ENCODE measurements at regions not wholly inside any gene's neighbourhood (a gene's known extent, or its start where the extent isn't known, plus 50 kb on each side); places are given as distances from the start of the nearest gene placed in this dataset.

DNA sequence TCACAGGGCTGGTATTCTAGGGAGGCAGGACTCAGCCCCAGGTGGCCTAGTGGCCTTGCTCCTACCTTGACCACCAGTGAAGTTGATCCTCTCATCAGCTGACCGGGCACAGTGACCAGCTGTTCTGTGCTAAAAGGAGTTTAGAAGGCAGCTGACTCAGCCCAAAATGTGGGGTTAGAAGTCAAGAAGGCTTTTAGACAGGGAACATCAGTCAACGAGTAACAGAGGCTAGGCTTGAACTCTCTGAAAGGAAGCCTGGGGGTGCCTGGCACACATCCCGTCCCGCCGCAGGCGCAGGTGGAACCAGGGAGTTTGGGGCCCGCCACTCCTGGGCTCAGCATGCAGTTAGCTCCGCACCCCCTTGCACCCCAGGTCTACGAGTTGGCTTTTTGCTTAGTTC, 114.9 kb upstream of the SLC45A1 start:
- no peak for DNase-seq (ENCODE audit: low read depth in 2 of 2)

DNA sequence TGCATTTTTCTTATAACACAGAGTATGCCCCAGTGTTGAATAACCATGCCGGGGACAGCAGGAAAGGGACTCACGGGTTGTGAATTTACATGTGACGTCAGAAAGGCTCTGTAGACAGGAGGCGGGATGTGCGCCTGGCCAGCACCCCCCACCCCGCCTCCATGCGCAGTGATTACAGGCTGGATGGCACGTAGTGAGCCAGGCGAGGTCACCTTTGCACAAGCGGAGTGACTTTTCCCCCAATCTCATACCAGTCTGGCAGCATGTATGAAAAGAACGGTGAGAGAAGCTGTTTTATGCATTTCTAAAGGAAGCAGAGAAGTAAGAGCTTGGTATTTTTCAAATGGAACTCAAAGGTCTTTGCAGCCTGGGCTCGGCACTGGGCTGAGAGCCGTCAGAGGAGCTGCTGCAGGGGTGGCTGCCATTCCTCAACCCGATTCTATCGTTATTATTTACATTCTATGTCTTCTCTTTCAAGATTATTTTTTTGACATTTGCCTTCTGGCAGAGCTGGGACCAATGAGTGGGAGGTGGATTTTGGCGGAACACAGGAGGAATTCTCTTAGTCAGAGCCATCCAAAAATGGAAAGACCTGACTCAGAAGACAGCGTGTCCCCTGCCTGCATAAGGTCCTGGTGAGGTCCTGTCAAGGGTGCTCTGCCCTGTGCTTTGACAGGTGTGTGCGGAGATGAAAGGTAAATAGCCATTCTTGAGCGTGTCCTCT, 115.6 kb upstream of the SLC45A1 start:
- no peak for DNase-seq (ENCODE audit: low read depth in 2 of 2)

DNA sequence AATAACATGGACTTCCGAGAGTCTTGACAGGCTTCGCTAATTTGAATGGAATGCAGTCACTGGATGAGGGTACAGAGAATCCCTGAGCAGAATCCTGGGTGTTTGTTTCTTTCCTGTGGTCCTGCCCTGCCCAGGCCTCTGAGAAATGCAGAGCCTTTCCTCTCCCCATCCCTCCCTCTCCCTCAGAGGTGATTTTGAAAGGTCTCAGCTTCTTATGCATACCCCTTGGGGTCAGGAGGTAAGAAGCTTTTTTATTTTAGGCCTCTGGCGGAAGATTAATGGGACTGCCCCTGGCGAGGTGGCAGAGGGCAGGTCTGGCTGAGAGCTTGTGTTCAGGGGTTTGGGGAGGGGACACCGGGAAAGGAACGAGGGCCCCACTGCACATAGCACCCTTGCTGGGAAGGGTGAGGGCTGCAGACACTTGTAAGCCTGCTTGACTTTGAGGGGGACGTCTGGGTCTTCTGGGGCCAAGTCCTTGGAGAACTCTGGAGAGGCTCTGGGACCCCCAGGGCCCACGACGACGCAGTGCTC, 116.5 kb upstream of the SLC45A1 start:
- DNase-seq (ENCODE audit: low read depth in 2 of 2), result no peak

DNA sequence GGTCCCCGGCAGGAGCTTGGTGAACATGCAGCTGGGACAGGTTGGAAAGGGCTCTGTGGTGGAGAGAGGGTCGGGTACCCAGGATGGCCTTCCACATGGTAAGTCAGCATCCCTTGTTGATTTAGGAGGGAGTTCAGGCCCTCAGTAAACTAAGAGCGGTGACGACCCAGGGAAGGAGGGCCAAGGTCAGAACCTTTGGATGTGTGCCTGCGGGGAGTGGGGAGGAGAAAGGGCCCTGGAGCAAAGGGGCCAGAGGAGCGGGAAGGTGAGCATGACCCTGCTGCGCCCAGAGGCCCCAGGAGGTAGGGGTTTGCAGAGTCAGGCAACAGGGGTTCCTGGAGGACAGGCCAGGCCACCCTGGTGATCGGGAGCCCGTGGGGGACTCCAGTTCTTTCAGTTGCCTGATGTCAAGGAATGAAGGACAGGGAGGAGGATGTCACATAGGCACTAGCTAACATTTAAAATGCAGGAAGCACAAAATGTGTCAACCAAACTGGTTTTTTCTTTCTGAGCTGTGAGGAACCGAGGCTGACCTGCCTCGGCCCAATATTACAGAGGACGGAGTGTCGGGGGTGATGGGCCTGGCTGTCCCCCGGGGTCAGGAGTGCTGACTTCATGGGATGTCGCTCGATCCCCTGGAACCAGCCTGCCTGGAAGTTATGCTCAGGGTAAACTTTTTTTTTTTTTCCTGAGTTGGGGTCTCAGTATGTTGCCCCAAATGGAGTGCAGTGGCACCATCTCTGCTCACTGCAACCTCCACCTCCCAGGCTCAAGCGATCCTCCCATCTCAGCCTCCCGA, 117.4 kb upstream of the SLC45A1 start:
- no peak for DNase-seq (ENCODE audit: low read depth in 2 of 2)

DNA sequence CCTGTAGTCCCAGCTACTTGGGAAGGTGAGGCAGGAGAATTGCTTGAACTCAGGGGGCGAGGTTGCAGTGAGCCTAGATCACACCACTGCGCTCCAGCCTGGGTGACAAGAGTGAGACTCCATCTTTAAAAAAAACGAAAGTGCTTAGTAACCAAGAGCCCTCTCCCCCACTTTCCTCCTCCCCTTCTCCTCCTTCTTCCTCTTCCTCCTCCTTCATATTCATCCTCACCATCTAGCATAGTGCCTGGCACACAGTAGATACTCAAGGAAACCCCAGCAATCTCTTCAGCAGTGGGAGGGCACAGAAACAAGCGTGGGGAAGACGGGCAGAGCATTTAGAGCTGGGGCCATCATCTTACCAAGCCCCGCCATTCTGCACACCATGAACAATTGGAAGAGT, 119.4 kb upstream of the SLC45A1 start:
- no peak for DNase-seq (ENCODE audit: low read depth in 2 of 2)

DNA sequence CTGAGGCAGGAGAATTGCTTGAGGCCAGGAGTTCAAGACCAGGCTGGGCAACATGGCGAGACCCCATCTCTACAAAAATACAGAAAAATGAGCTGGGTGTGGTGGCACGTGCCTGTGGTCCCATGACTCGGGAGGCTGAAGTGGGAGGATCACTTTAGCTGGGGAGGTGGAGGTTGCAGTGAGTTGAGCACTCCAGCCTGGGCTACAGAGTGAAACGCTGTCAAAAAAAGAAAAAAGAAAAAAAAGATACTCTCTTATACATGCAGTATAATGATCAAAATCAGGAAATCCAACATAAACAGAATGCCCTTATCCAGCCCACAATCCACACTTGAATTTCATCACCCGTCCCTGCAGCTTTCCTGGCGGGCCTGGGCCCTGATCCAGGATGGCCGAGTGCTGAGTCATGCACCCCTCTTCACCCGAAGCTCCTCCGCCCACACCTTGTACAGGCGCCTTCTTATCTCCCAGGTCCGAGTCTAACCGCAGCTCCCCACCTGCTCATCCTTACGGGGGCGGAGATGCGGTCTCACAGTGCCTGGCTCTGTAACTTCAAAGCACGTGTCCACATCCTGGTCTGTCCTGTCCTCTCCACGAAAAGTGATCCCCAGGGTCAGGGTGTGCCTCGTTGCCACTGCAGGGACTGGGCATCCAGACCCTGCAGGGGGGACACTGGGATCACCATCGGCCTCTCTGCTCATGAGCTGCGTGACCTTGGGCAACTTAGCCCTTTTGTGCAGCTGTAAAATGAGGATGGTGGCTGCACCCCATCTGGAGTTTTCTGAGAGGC, 120.2 kb upstream of the SLC45A1 start:
- DNase-seq (ENCODE audit: low read depth in 2 of 2), result no peak

DNA sequence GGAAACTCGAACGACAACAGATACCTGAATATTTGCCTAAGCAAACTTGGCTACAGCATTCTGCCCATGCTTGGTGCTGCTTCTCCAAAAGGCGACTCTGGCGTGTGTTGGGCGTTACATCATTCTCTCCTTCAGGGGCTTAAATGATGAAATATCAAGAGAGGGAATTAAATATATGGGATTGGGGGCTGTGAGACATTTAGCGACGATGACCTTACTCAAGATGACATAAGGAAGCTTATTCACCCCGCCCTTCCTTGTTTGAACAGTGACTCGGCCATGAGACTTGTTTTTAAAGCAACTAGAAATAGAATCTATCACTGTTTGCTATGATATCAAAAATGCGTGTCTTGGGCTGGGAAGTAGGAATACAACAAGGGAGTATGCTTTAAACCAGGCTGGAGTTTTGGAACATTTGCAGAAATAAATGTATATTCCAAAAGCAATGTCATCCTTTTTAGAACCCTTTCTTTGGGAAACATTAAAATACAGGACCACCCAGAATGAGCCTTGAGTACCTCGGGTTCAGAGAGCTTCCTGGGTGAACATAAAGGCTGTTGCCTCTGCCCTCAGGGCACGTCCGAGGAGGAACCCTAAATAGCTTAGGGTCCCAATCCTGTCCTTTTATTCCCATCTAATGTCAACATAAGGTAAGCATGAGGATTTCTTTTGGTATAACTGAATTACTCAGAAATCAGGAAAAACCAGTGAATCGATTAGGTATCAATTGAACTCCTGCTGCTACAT, 123.3 kb upstream of the SLC45A1 start:
- DNase-seq (ENCODE audit: low read depth in 2 of 2), result no peak

DNA sequence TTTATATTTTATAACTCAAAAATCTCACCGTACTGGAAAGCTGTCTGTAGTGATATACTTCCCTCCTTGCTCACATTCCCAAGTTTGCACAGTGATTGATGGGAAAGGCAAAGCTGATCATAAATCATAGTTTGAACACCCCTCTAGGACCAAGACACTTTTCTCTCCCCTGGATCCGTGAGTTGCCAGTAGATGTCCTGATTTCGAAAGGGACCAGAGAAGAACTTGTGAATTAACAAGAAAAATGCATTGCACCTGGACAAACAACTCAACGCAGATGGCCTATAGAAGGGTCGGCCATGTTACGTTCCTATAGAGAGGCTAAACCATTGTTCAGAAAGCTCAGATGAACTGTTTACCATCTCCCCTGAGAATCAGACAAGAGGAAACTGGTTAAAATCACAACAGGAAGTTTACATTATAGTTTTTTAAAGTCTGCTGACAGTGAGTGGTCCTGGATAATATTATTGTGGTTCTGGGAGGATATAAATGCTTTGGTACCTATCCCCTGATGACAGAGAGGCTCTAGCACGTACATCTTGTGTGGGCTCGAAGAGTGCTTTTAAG, 124.0 kb upstream of the SLC45A1 start:
- DNase-seq (ENCODE audit: low read depth in 2 of 2), result no peak

DNA sequence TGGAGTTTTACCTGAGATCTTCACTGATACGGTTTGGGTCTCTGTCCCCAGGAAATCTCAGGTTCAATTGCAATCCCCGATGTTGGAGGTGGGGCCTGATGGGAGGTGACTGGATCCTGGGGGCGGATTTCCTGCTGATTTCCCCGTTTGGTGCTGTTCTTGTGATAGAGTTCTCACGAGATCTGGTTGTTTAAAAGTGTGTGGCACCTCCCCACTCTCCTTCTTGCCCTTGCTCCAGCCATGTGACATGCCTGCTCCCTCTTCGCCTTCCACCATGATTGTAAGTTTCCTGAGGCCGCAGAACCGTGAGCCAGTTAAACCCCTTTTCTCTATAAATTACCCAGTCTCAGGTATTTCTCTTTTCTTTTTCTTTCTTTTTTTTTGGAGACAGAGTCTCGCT, 126.4 kb upstream of the SLC45A1 start:
- no peak for DNase-seq (ENCODE audit: low read depth in 2 of 2)

DNA sequence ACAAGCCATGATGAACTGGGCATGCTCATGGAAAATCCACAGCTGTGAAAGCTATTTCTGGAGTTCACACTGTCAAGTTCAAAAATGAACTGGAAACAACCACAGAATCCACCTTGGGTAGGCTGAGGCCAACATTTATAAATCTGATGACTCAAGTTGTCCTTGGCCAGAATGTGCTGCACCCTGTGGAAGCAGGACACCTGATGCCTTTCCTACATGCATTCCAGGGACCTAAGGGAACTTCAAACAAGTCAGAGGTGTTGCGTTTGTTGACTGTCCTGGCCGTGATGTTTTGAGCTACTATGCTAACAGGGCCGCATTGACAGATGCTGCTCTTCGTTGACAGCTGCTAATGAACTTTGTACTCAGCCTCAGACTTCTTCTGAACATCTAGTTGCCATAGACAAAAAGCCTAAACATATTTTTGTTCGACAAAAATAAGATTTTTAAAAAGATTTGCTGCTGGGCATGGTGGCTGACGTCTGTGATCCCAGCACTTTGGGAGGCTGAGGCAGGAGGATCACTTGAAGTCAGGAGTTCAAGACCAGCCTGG, 127.9 kb upstream of the SLC45A1 start:
- DNase-seq (ENCODE audit: low read depth in 2 of 2), result no peak

DNA sequence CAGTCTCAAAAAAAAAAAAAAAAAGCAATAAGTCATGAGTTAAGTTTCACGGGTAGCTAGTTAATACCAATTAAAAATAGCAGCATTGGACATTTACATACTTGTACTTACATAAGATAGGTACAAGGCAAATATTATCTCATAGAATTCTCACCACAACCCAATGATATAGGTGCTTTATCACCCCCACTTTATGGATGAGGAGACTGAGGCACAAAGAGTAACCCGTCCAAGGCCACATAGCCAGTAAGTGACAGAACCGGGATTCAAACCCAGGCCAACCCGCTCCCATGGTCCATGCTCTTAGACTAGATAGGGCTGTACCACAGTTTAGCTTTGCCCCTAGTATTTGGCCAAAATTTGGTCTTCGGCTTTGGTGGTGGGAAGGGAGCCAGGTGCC, 132.5 kb upstream of the SLC45A1 start:
- no peak for DNase-seq (ENCODE audit: low read depth in 2 of 2)

DNA sequence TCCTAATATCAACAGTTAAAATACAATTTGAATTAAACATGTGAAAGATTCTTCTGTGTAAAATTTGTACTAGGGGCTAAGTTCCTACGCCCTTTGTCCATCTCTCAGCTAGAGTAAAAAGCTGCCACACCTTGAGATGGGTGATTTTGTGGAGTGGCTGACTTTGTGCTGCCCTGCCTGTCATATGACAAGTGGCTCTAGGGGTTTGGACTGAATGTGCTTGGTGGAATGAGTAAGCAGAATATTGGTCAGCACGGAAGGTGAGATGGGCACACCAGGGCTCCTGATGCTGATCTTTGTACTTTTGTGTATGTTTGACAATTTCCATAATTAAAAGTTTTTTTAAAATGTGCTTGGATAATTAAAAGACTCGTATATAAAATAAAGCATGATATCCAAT, 133.6 kb upstream of the SLC45A1 start:
- no peak for DNase-seq (ENCODE audit: low read depth in 2 of 2)

DNA sequence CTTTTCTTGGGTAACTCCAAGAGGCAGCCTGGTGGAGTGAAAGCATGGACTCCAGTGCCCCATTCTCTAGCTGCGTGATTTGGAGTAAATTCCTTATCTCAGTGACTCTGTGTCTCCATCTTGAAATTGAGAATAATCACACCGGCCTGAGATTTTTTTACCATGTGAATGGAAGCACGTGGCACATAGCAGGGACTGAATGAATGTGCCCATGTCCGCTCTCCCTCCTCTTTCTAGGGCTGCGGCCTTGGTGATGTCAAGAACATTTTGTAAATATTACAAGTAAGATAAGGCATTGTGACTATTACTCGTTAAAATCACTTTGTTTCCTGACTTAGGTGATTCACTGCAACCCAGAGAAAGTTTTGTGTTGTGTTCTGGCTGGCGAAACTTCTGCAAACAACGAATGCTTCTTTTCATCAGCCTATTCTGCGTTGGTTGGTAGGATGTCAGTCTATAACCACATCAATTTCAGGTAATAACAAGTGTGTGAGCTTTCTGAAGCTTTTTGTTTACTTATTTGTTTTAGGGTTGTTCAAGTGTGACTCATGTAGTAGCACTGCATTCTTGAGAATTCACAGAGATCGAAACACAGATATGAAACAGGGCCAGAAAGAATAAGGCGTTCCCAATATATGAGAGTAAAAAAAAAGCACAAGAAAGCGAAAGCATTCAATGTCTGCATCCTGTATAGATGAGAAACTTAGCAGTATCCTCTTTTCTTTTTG, 135.7 kb upstream of the SLC45A1 start:
- no peak for DNase-seq (ENCODE audit: low read depth in 2 of 2)

DNA sequence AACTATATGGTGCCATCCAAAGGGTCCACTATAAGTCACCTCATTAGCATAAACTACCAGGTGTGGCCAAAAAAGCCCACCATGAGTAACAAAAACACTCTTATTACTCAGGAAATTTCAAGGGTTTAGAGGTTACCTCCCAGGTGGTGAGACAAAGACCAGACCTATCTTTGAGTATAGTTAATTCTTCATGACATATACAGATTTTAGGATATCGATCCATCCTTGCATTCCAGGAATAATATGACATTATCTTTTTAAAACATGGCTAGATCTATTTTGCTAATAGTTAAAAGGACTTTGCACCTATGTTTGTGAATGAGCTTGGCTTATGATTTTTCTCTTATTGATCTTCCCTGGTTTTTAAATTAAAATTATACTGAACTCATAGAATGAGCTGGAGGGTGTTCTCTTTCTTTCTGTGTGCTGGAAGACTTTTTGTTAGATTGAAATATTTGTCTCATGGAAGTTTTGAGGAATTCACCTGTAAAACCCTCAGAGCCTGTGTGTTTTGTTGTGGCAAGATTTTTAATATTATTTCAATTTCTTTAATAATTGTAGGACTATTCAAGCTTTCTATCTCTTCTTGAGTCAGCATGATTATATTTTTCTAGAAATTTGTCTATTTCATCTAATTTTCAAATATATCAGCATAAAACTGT, 138.7 kb upstream of the SLC45A1 start:
- DNase-seq (ENCODE audit: low read depth in 2 of 2), result no peak

DNA sequence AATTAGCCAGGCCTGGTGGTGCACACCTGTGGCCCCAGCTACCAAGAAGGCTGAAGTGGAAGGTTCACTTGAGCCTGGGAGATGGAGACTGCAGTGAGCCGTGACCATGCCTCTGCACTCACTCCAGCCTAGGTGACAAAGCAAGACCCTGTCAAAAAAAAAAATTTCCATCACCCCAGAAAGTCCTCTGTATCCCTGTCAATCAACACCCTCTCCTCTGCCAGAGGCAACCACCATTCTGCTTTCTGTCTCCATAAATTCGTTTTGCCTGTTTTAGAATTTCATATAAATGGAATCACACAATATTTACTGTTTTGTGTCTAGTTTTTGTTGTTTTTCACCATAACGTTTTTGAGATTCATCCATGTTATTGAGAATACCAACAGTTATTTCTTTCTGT, 141.6 kb upstream of the SLC45A1 start:
- no peak for DNase-seq (ENCODE audit: low read depth in 2 of 2)

DNA sequence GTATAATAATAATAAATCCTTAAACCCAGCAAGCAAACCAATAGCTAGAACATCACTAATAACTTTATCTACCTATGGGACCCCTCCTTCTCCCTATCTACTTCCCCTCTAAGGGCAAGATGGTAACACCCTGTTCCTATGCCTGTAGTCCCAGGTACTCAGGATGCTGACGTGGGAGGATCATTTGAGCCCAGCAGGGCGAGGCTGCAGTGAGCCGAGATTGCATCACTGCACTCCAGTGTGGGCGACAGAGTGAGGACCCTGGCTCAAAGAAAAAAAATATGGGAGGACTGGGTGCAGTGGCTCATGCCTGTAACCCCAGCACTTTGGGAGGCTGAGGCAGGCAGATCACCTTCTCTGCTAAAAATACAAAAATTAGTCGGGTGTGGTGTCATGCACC, 143.1 kb upstream of the SLC45A1 start:
- no peak for DNase-seq (ENCODE audit: low read depth in 2 of 2)

DNA sequence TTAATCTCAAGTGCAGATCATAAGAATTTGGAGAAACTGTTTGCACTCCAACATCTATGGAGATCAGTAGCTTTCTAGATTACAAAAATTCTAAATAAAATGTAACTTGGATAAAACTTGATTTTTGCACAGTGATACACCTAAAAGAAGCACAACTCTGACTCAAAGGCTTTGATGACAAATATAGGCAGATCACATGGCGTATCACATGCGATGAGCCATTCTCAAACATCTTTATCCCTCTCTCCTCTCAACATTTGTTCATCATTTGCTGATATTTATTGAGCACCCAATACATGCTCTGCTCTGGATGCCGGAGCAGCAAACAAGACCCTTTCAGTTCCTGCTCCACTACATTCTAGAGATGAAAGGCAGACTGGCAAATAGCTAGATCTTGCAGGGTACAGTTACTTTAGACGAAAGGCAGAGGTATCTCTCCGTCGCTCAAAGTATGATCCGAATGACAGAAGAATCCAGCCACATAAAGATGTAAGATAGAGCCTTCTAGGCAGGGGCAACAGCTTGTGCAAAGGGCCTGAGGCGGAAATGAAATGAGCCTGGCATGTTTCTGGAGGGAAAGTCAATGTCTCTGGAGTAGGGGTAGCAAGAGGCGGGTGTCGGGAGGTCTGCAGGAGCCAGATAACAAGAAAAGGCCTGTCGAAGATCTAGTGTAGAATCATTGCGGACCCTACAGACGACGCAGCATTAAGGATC, 145.8 kb upstream of the ERRFI1 start:
- DNase-seq (ENCODE audit: low read depth in 2 of 2), result no peak

DNA sequence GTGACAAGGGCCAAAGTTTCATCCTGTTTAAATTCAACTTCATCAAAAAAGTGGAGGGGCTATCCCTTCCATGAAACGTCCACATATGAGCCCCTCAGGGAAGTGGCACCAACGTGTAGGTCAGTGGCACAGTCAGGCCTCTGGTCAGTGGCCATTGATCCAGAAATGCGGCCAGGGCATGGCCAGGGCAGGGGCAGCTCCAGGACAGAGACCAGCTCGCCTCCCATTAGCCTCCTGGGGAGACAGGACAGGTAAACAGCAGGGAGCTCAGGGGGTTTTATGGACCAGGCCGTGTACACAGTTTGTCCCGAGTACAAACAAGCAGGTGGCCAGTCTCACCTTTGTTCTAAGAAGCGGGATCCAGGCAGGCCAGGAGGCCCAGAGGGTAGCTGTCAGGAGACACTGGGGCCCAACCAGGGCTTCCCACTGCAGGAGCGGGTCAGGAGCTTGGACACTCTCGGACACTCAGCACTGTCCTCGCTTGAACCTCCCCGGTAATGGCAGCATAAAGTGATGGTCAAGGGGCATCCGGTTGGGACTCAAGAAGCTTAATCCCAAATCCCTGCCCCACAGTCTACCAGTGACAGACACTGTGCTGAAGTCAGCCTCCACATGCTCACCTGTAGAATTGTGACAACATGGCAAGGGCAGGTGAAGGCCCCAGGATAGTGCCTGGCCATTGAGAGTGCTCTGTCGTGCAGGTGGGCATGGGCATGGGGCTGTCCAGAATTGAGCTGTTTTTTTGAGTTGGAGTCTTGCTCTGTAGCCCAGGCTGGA, 144.1 kb upstream of the ERRFI1 start:
- DNase-seq (ENCODE audit: low read depth in 2 of 2), result no peak

Data from stimulated activated CD4-positive, alpha-beta T cell treated with anti-CD3 and anti-CD28 coated beads, Interleukin-1b, Interleukin-23, amount 100 ng/mL, for 1 hour (primary cell).